ENCODE measurements at regions not wholly inside any gene's neighbourhood (a gene's known extent, or its start where the extent isn't known, plus 50 kb on each side); places are given as distances from the start of the nearest gene placed in this dataset.

- ChIA-PET RAD21 (ENCODE audit: unreplicated experiment) (interaction anchor here (0.5 to 2.2 kb wide), 9 partner anchors 11 to 425 kb away, joined by 3 to 20 read pairs (median 3); no protein-coding TSS in a partner anchor), CTCF (interaction anchor here (1.0 kb wide), 1 partner anchor 136 kb away, joined by 4 read pairs; no protein-coding TSS in a partner anchor), SMC1A (ENCODE audit: uncharacterized antibody, unreplicated experiment) (interaction anchor here (0.8 to 6.6 kb wide), 5 partner anchors 12 to 377 kb away, joined by 3 to 64 read pairs (median 4); no protein-coding TSS in a partner anchor), POLR2A (interaction anchor here (0.6 to 1.9 kb wide), 4 partner anchors 11 to 429 kb away, joined by 3 to 11 read pairs (median 4); partner anchors contain the start of gene KRAS)
- H2AFZ ChIP-seq (ENCODE audit: control insufficient read depth, low read depth, low read length) = no peak overlapping the region
- TF ChIP-seq BRCA1 (IDR thresholded peaks at IDR 0.05; ENCODE audit: low read depth, low read length) = no peak
- TF ChIP-seq ZNF622 (IDR thresholded peaks at IDR 0.05) = no peak
- no peak for TF ChIP-seq PAX8 (IDR thresholded peaks at IDR 0.05)
- no peak for TF ChIP-seq SUPT20H (IDR thresholded peaks at IDR 0.05; ENCODE audit: borderline replicate concordance, control insufficient read depth, low read depth, low read length)
- no peak for TF ChIP-seq POLR2A (IDR thresholded peaks at IDR 0.05; ENCODE audit: low read depth, low read length)
- no peak for TF ChIP-seq CHD4 (IDR thresholded peaks at IDR 0.05)
- no peak for TF ChIP-seq CUX1 (IDR thresholded peaks at IDR 0.05; ENCODE audit: insufficient replicate concordance, low read depth, low read length)
- no peak for TF ChIP-seq SREBF1 (IDR thresholded peaks at IDR 0.05; ENCODE audit: low read length)
- no peak for TF ChIP-seq SMAD5 (IDR thresholded peaks at IDR 0.05; ENCODE audit: low read depth)
- TF ChIP-seq TCF7 (IDR thresholded peaks at IDR 0.05; ENCODE audit: borderline replicate concordance) = no peak
- no peak for TF ChIP-seq RELB (IDR thresholded peaks at IDR 0.05; ENCODE audit: low read depth)
- no peak for TF ChIP-seq NFIC (IDR thresholded peaks at IDR 0.05; ENCODE audit: low read depth, low read length)
- TF ChIP-seq EZH2 (IDR thresholded peaks at IDR 0.05; ENCODE audit: borderline replicate concordance, control insufficient read depth, low read depth, low read length) = no peak
- TF ChIP-seq WRNIP1 (IDR thresholded peaks at IDR 0.05; ENCODE audit: borderline replicate concordance, low read depth, low read length) = no peak
- no peak for TF ChIP-seq MYB (IDR thresholded peaks at IDR 0.05; ENCODE audit: borderline replicate concordance, low read depth, low read length)
- TF ChIP-seq ZBTB33 (IDR thresholded peaks at IDR 0.05) = no peak
- no peak for TF ChIP-seq HDAC2 (IDR thresholded peaks at IDR 0.05)
- in situ Hi-C loops (cut with MboI) (no loop called here), intact Hi-C loops (cut with micrococcal nuclease; ENCODE audit: unreplicated experiment) (loop anchor here (10.0 kb wide), 1 partner anchor 1478 kb away; no protein-coding TSS in a partner anchor)
- FAIRE-seq (no peak), DNase-seq (ENCODE audit: low read depth, low spot score) (no peak), ATAC-seq (peak; percentile 56)
- H3K36me3 ChIP-seq (ENCODE audit: control insufficient read depth in 2 of 2, insufficient read depth in 2 of 2, low read length in 1 of 2) = no peaks in the 10 kb centered on the region
- H4K20me1 ChIP-seq (ENCODE audit: control insufficient read depth, insufficient read depth) = no peaks in the 10 kb centered on the region
- no peaks in the 10 kb centered on the region; the same call in 2 of the 3 replicates for H3K9me3 ChIP-seq (replicated peaks; ENCODE audit: control insufficient read depth, insufficient read depth, low read length)
- no peaks in the 10 kb centered on the region for H3K79me2 ChIP-seq (ENCODE audit: control insufficient read depth, insufficient read depth, low read length)
- no peak overlapping the region for H3K4me3 ChIP-seq
- H3K27ac ChIP-seq (ENCODE audit: control insufficient read depth, insufficient read depth) = no peak overlapping the region
- no peaks in the 10 kb centered on the region for H3K4me1 ChIP-seq (ENCODE audit: control insufficient read depth, insufficient read depth, low read length)
- 65% methylated on average over 4 of the region's 4 CpGs for WGBS (ENCODE audit: insufficient coverage, insufficient replicate concordance, low lambda C conversion rate, missing lambda C conversion rate)
- H3K27me3 ChIP-seq (replicated peaks in 1 of 2; ENCODE audit: control insufficient read depth in 2 of 2, insufficient read depth in 2 of 2, low read length in 1 of 2) = no peaks in the 10 kb centered on the region
- H3K4me2 ChIP-seq (ENCODE audit: control insufficient read depth, insufficient read depth) = no peak overlapping the region
- no peak overlapping the region for H3K9ac ChIP-seq (ENCODE audit: control insufficient read depth, insufficient read depth, low read length)
- no TSS peak for BruUV-seq (replicated peaks)
Measured at GRCh38 chr12:25376985-25377384, 126.3 kb upstream of the KRAS start.
